ENCODE measurements at regions not wholly inside any gene's neighbourhood (a gene's known extent, or its start where the extent isn't known, plus 50 kb on each side); places are given as distances from the start of the nearest gene placed in this dataset.

- Mint-ChIP-seq H3K27ac (ENCODE audit: unreplicated experiment) (no peak overlapping the region), H3K9me3 (ENCODE audit: unreplicated experiment) (no peaks in the 10 kb centered on the region), H3K4me1 (ENCODE audit: unreplicated experiment) (peaks cover 8% of the 10 kb centered on the region), H3K4me3 (ENCODE audit: unreplicated experiment) (no peak overlapping the region), H3K36me3 (ENCODE audit: unreplicated experiment) (no peaks in the 10 kb centered on the region), H3K27me3 (ENCODE audit: unreplicated experiment) (peaks cover 13% of the 10 kb centered on the region)
- no peak for DNase-seq (ENCODE audit: extremely low spot score, unreplicated experiment)
- TF ChIP-seq CTCF (IDR thresholded peaks at IDR 0.05), result no peak
Observed at GRCh38 chr1:212224102-212224501, 61.1 kb upstream of the PPP2R5A start.

- Mint-ChIP-seq H3K27ac (ENCODE audit: unreplicated experiment) (no peak overlapping the region), H3K36me3 (ENCODE audit: unreplicated experiment) (no peaks in the 10 kb centered on the region), H3K4me1 (ENCODE audit: unreplicated experiment) (no peaks in the 10 kb centered on the region), H3K27me3 (ENCODE audit: unreplicated experiment) (peaks cover 13% of the 10 kb centered on the region), H3K4me3 (ENCODE audit: unreplicated experiment) (no peak overlapping the region), H3K9me3 (ENCODE audit: unreplicated experiment) (no peaks in the 10 kb centered on the region)
- DNase-seq (ENCODE audit: extremely low spot score, unreplicated experiment), result no peak
- no peak for TF ChIP-seq CTCF (IDR thresholded peaks at IDR 0.05)
Observed at GRCh38 chr1:212225416-212225815, 59.8 kb upstream of the PPP2R5A start.

- no peak for TF ChIP-seq CTCF (IDR thresholded peaks at IDR 0.05)
Observed at GRCh38 chr1:212225871-212226302, 59.3 kb upstream of the PPP2R5A start.

GRCh38 chr1:212226467-212226866 is 58.7 kb upstream of the PPP2R5A start:
- Mint-ChIP-seq H3K4me1 (ENCODE audit: unreplicated experiment) (no peaks in the 10 kb centered on the region), H3K27me3 (ENCODE audit: unreplicated experiment) (peaks cover 13% of the 10 kb centered on the region), H3K36me3 (ENCODE audit: unreplicated experiment) (no peaks in the 10 kb centered on the region), H3K4me3 (ENCODE audit: unreplicated experiment) (no peak overlapping the region), H3K9me3 (ENCODE audit: unreplicated experiment) (no peaks in the 10 kb centered on the region), H3K27ac (ENCODE audit: unreplicated experiment) (no peak overlapping the region)
- no peak for DNase-seq (ENCODE audit: extremely low spot score, unreplicated experiment)
- no peak for TF ChIP-seq CTCF (IDR thresholded peaks at IDR 0.05)

More at GRCh38 chr1:212225871-212226302, 59.3 kb upstream of the PPP2R5A start:
- DNase-seq (ENCODE audit: extremely low spot score, unreplicated experiment), result no peak
- no peaks in the 10 kb centered on the region for H3K9me3 Mint-ChIP-seq (ENCODE audit: unreplicated experiment)
- H3K27me3 Mint-ChIP-seq (ENCODE audit: unreplicated experiment), result peaks cover 13% of the 10 kb centered on the region
- no peak overlapping the region for H3K27ac Mint-ChIP-seq (ENCODE audit: unreplicated experiment)
- H3K4me1 Mint-ChIP-seq (ENCODE audit: unreplicated experiment), result no peaks in the 10 kb centered on the region
- H3K36me3 Mint-ChIP-seq (ENCODE audit: unreplicated experiment), result no peaks in the 10 kb centered on the region
- H3K4me3 Mint-ChIP-seq (ENCODE audit: unreplicated experiment), result no peak overlapping the region

- Mint-ChIP-seq H3K4me1 (ENCODE audit: unreplicated experiment) (no peaks in the 10 kb centered on the region), H3K4me3 (ENCODE audit: unreplicated experiment) (no peak overlapping the region), H3K36me3 (ENCODE audit: unreplicated experiment) (no peaks in the 10 kb centered on the region), H3K27ac (ENCODE audit: unreplicated experiment) (no peak overlapping the region), H3K9me3 (ENCODE audit: unreplicated experiment) (no peaks in the 10 kb centered on the region), H3K27me3 (ENCODE audit: unreplicated experiment) (peaks cover 13% of the 10 kb centered on the region)
- DNase-seq (ENCODE audit: extremely low spot score, unreplicated experiment), result no peak
- TF ChIP-seq CTCF (IDR thresholded peaks at IDR 0.05), result no peak
Observed at GRCh38 chr1:212228076-212228475, 57.1 kb upstream of the PPP2R5A start.
